Gastroesophageal sphincter (tissue), 3 donors: ENCODE measurements at regions not wholly inside any gene's neighbourhood (a gene's known extent, or its start where the extent isn't known, plus 50 kb on each side); places are given as distances from the start of the nearest gene placed in this dataset.

Experiments used
- CTCF ChIP-seq, 4 experiments: fragments of 200-600 bp in 2 of 4; fragments of 450-650 bp in 2 of 4; sonication (generic) in 1 of 4; IDR thresholded peaks; one replicate each; pipeline ENCODE4 v1.5.1; 2017 to 2019; ENCODE audit warnings: antibody characterized with exemption in 4 of 4, mild to moderate bottlenecking in 2 of 4, moderate library complexity in 2 of 4
- POLR2A ChIP-seq, 2 donors: fragments of 450-650 bp; IDR thresholded peaks; one replicate each; pipeline ENCODE4 v1.6.1; 2017; ENCODE audit warnings: antibody characterized with exemption in 2 of 2, mild to moderate bottlenecking in 2 of 2, moderate library complexity in 1 of 2
- POLR2AphosphoS5 ChIP-seq: sonication (generic); formaldehyde crosslinking; IDR thresholded peaks from one replicate; pipeline ENCODE4 v1.6.1; 2017; ENCODE audit warnings: antibody characterized with exemption

GRCh38 chr9:75833778-75834177 lies 56.7 kb upstream of the PCSK5 start:
- no peak for TF ChIP-seq CTCF (IDR thresholded peaks at IDR 0.05)
- no peak for TF ChIP-seq POLR2A (IDR thresholded peaks at IDR 0.05)
- no peak for TF ChIP-seq POLR2AphosphoS5
